ENCODE measurements at regions not wholly inside any gene's neighbourhood (a gene's known extent, or its start where the extent isn't known, plus 50 kb on each side); places are given as distances from the start of the nearest gene placed in this dataset.

DNA sequence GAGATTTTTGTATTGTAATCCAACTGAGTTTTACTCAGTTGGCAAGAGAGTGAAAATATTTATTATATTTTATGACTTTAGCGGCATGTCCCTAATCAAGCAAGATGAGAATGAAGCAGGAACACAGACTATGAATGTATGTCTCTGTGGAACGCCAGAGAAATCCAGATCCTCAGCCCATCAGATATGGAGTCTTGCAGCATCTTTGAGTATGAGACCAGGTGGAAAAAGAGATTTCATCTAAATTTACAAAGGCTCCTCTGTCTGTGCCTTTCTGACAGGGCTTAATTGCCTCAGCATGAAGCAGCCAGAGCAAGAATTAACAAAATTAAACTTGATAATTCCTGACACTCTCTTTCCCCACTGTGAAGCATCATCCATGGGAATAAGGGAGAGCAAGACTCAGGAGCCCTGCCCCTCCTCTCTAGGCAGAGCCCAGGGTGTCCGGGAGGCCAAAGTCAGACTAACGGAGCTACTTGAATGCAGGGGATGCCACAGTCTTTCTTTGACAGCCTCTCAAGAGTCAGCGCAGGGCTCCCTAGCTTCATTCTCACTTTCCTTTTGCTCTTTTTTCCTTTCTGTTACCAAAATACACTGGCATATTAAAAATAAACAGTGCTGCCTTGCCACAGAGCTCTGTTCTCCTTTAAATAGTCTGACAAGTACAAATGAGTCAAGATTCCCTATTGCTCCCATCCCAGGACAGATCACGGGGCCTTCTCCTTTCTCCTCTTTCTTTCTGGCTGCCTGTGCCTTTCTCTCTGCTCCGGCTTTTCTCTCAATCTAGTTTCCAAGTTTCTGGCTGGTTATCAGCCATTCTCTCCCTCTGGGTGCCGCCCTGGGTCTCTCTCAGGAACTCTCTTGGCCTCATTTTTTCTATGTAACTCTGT is 132.2 kb upstream of the INHBA start:
- H3K4me1 ChIP-seq (ENCODE audit: control insufficient read depth in 3 of 3, insufficient read depth in 2 of 3, low read depth in 1 of 3, low read length in 2 of 3), result no peaks in the 10 kb centered on the region
- H3K4me3 ChIP-seq (ENCODE audit: low read depth in 1 of 3, low read length in 3 of 3), result no peak overlapping the region
- H3K27me3 ChIP-seq (ENCODE audit: control insufficient read depth in 3 of 3, insufficient read depth in 3 of 3, low read length in 3 of 3), result no peaks in the 10 kb centered on the region
- 64 to 72% (median 66%) methylated on average over 8 of the region's 8 CpGs for WGBS, 3 donors
- peaks cover 0 to 7% of the 10 kb centered on the region in 2 donors for H3K9me3 ChIP-seq (ENCODE audit: control insufficient read depth in 2 of 2, insufficient read depth in 1 of 2, low read depth in 1 of 2, low read length in 1 of 2)
- no peak overlapping the region for H3K27ac ChIP-seq (ENCODE audit: low read depth in 1 of 3, low read length in 2 of 3)
- DNase-seq (no peak), FAIRE-seq (no peak)
- no peaks in the 10 kb centered on the region for H3K36me3 ChIP-seq (ENCODE audit: control insufficient read depth in 3 of 3, insufficient read depth in 2 of 3, low read depth in 1 of 3, low read length in 3 of 3)

GRCh38 chr7:41832941-41833340 is 130.1 kb upstream of the INHBA start:
- no peak overlapping the region for H3K4me3 ChIP-seq (ENCODE audit: low read depth in 1 of 3, low read length in 3 of 3)
- no peak for FAIRE-seq
- no peaks in the 10 kb centered on the region for H3K27me3 ChIP-seq (ENCODE audit: control insufficient read depth in 3 of 3, insufficient read depth in 3 of 3, low read length in 3 of 3)
- whole genome bisulfite sequencing, 3 donors, result 52 to 70% (median 63%) methylated on average over 4 of the region's 4 CpGs
- peaks cover 0 to 13% of the 10 kb centered on the region in 2 donors for H3K9me3 ChIP-seq (ENCODE audit: control insufficient read depth in 2 of 2, insufficient read depth in 1 of 2, low read depth in 1 of 2, low read length in 1 of 2)
- H3K4me1 ChIP-seq (ENCODE audit: control insufficient read depth in 3 of 3, insufficient read depth in 2 of 3, low read depth in 1 of 3, low read length in 2 of 3), result no peaks in the 10 kb centered on the region
- H3K36me3 ChIP-seq (ENCODE audit: control insufficient read depth in 3 of 3, insufficient read depth in 2 of 3, low read depth in 1 of 3, low read length in 3 of 3), result no peaks in the 10 kb centered on the region
- H3K27ac ChIP-seq (ENCODE audit: low read depth in 1 of 3, low read length in 2 of 3), result no peak overlapping the region
- DNase-seq, result no peak

DNA sequence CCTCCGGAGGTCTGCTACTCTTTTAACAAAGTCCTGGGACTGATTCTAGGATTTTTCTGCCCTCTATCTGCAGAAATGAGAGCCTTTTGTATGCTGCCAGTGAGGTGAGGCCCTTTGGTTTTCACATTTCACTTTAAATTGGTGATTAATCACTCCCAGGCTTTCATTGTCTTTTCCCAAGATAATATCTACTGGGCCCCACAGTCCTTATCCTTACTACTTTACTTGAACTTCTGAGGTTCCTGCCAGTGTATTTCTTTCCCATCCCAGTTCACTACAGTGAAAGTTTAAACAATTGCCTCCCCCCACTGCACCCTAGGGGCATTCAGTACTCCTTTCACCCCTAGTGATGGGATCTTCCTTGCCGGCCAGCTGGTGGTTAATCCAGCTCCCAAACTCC is 127.4 kb upstream of the INHBA start:
- Histone ChIP-seq H3K27ac (ENCODE audit: low read depth in 1 of 3, low read length in 2 of 3) (no peak overlapping the region), H3K36me3 (ENCODE audit: control insufficient read depth in 3 of 3, insufficient read depth in 2 of 3, low read depth in 1 of 3, low read length in 3 of 3) (no peaks in the 10 kb centered on the region), H3K4me1 (ENCODE audit: control insufficient read depth in 3 of 3, insufficient read depth in 2 of 3, low read depth in 1 of 3, low read length in 2 of 3) (no peaks in the 10 kb centered on the region), H3K4me3 (ENCODE audit: low read depth in 1 of 3, low read length in 3 of 3) (no peak overlapping the region), H3K9me3 (ENCODE audit: control insufficient read depth in 2 of 2, insufficient read depth in 1 of 2, low read depth in 1 of 2, low read length in 1 of 2) (peaks cover 0 to 14% of the 10 kb centered on the region in 2 donors), H3K27me3 (ENCODE audit: control insufficient read depth in 3 of 3, insufficient read depth in 3 of 3, low read length in 3 of 3) (no peaks in the 10 kb centered on the region)
- DNase-seq (no peak), FAIRE-seq (no peak)
- WGBS, 3 donors, result 53 to 71% (median 61%) methylated on average over 2 of the region's 2 CpGs

DNA sequence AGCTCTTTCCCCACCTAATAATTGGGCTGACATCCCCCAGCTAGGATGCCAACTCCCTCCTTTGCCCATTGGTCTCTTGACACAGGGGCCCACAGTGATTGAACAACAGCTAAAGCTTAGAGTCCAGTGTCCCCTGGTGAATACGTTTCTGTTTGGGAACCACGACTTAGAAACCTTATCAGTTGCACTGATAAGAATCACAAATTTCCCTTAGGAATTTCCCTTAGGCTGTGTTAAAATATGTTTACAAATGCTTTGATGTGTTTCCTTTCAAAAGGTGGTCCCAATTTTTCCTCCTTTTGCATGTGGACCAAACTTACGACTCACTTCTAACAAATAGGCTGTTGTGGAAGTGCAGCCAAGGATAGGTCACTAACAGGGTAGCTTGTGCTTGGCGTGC is 126.0 kb upstream of the INHBA start:
- Histone ChIP-seq H3K27ac (ENCODE audit: low read depth in 1 of 3, low read length in 2 of 3) (no peak overlapping the region), H3K27me3 (ENCODE audit: control insufficient read depth in 3 of 3, insufficient read depth in 3 of 3, low read length in 3 of 3) (no peaks in the 10 kb centered on the region), H3K9me3 (ENCODE audit: control insufficient read depth in 2 of 2, insufficient read depth in 1 of 2, low read depth in 1 of 2, low read length in 1 of 2) (peaks cover 0 to 14% of the 10 kb centered on the region in 2 donors), H3K4me1 (ENCODE audit: control insufficient read depth in 3 of 3, insufficient read depth in 2 of 3, low read depth in 1 of 3, low read length in 2 of 3) (no peaks in the 10 kb centered on the region), H3K36me3 (ENCODE audit: control insufficient read depth in 3 of 3, insufficient read depth in 2 of 3, low read depth in 1 of 3, low read length in 3 of 3) (no peaks in the 10 kb centered on the region), H3K4me3 (ENCODE audit: low read depth in 1 of 3, low read length in 3 of 3) (no peak overlapping the region)
- DNase-seq (no peak), FAIRE-seq (no peak)
- WGBS, 3 donors, result 59 to 69% (median 68%) methylated on average over 4 of the region's 4 CpGs

GRCh38 chr7:41826641-41827040 is 123.8 kb upstream of the INHBA start:
- no peaks in the 10 kb centered on the region for H3K36me3 ChIP-seq (ENCODE audit: control insufficient read depth in 3 of 3, insufficient read depth in 2 of 3, low read depth in 1 of 3, low read length in 3 of 3)
- DNase-seq, result no peak

GRCh38 chr7:41825927-41826480 is 123.1 kb upstream of the INHBA start:
- 27 to 42% (median 31%) methylated on average over 4 of the region's 4 CpGs for WGBS, 3 donors

More at GRCh38 chr7:41826641-41827040, 123.8 kb upstream of the INHBA start:
- Histone ChIP-seq H3K4me3 (ENCODE audit: low read depth in 1 of 3, low read length in 3 of 3) (no peak overlapping the region), H3K27ac (ENCODE audit: low read depth in 1 of 3, low read length in 2 of 3) (no peak overlapping the region), H3K27me3 (ENCODE audit: control insufficient read depth in 3 of 3, insufficient read depth in 3 of 3, low read length in 3 of 3) (no peaks in the 10 kb centered on the region), H3K4me1 (ENCODE audit: control insufficient read depth in 3 of 3, insufficient read depth in 2 of 3, low read depth in 1 of 3, low read length in 2 of 3) (no peaks in the 10 kb centered on the region), H3K9me3 (ENCODE audit: control insufficient read depth in 2 of 2, insufficient read depth in 1 of 2, low read depth in 1 of 2, low read length in 1 of 2) (peaks cover 0 to 14% of the 10 kb centered on the region in 2 donors)
- FAIRE-seq, result no peak
- 76 to 91% (median 88%) methylated on average over 1 of the region's 1 CpG for WGBS, 3 donors

GRCh38 chr7:41824284-41824683 is 121.4 kb upstream of the INHBA start:
- no peaks in the 10 kb centered on the region for H3K4me1 ChIP-seq (ENCODE audit: control insufficient read depth in 3 of 3, insufficient read depth in 2 of 3, low read depth in 1 of 3, low read length in 2 of 3)
- H3K27ac ChIP-seq (ENCODE audit: low read depth in 1 of 3, low read length in 2 of 3), result no peak overlapping the region
- 56 to 71% (median 66%) methylated on average over 2 of the region's 2 CpGs for WGBS, 3 donors
- H3K4me3 ChIP-seq (ENCODE audit: low read depth in 1 of 3, low read length in 3 of 3), result no peak overlapping the region
- FAIRE-seq (no peak), DNase-seq (no peak)
- H3K27me3 ChIP-seq (ENCODE audit: control insufficient read depth in 3 of 3, insufficient read depth in 3 of 3, low read length in 3 of 3), result no peaks in the 10 kb centered on the region
- peaks cover 0 to 6% of the 10 kb centered on the region in 2 donors for H3K9me3 ChIP-seq (ENCODE audit: control insufficient read depth in 2 of 2, insufficient read depth in 1 of 2, low read depth in 1 of 2, low read length in 1 of 2)
- no peaks in the 10 kb centered on the region for H3K36me3 ChIP-seq (ENCODE audit: control insufficient read depth in 3 of 3, insufficient read depth in 2 of 3, low read depth in 1 of 3, low read length in 3 of 3)

More at GRCh38 chr7:41825927-41826480, 123.1 kb upstream of the INHBA start:
- Histone ChIP-seq H3K27me3 (ENCODE audit: control insufficient read depth in 3 of 3, insufficient read depth in 3 of 3, low read length in 3 of 3) (no peaks in the 10 kb centered on the region), H3K4me3 (ENCODE audit: low read depth in 1 of 3, low read length in 3 of 3) (no peak overlapping the region), H3K27ac (ENCODE audit: low read depth in 1 of 3, low read length in 2 of 3) (no peak overlapping the region), H3K9me3 (ENCODE audit: control insufficient read depth in 2 of 2, insufficient read depth in 1 of 2, low read depth in 1 of 2, low read length in 1 of 2) (peaks cover 0 to 13% of the 10 kb centered on the region in 2 donors), H3K36me3 (ENCODE audit: control insufficient read depth in 3 of 3, insufficient read depth in 2 of 3, low read depth in 1 of 3, low read length in 3 of 3) (no peaks in the 10 kb centered on the region), H3K4me1 (ENCODE audit: control insufficient read depth in 3 of 3, insufficient read depth in 2 of 3, low read depth in 1 of 3, low read length in 2 of 3) (no peaks in the 10 kb centered on the region)
- DNase-seq (no peak), FAIRE-seq (no peak)

DNA sequence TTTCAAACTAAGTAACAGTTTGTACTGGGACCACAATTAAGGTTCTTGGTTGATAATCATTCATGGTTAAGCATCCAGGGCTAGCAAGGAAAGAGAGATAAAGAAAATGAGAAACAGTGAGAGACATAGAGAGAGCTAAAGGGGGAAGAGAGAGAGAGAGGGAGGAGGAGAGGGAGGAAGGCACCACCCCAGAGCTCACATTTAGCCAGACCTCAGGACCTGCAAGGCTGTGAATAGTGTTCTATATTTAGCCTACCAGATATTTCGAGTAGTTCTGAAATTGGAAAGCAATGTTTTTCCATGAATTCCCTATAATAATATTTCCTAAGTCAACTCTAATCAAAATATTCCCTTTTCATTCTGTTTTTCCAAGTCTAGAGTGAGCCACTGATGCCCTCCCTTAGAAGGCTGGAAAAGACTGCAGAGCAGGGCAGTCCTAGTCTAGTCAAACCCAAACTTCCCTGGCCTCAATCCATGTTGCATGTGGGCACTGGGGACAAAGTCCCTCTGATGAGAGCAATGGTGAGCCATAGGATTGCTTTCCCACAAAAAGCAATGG is 119.4 kb upstream of the INHBA start:
- Histone ChIP-seq H3K27me3 (ENCODE audit: control insufficient read depth in 3 of 3, insufficient read depth in 3 of 3, low read length in 3 of 3) (no peaks in the 10 kb centered on the region), H3K36me3 (ENCODE audit: control insufficient read depth in 3 of 3, insufficient read depth in 2 of 3, low read depth in 1 of 3, low read length in 3 of 3) (no peaks in the 10 kb centered on the region), H3K27ac (ENCODE audit: low read depth in 1 of 3, low read length in 2 of 3) (no peak overlapping the region), H3K4me1 (ENCODE audit: control insufficient read depth in 3 of 3, insufficient read depth in 2 of 3, low read depth in 1 of 3, low read length in 2 of 3) (no peaks in the 10 kb centered on the region), H3K4me3 (ENCODE audit: low read depth in 1 of 3, low read length in 3 of 3) (no peak overlapping the region), H3K9me3 (ENCODE audit: control insufficient read depth in 2 of 2, insufficient read depth in 1 of 2, low read depth in 1 of 2, low read length in 1 of 2) (no peaks in the 10 kb centered on the region)
- FAIRE-seq (no peak), DNase-seq (no peak)
- WGBS, 3 donors, result 40 to 48% (median 41%) methylated on average over 1 of the region's 1 CpG

Measured in small intestine (tissue), 7 donors.